ENCODE measurements at regions not wholly inside any gene's neighbourhood (a gene's known extent, or its start where the extent isn't known, plus 50 kb on each side); places are given as distances from the start of the nearest gene placed in this dataset.
"Not testable (repeated sequence)": the region's sequence is repeated elsewhere in the genome, so short reads cannot be mapped to it uniquely, and the experiment has no call there.

DNA sequence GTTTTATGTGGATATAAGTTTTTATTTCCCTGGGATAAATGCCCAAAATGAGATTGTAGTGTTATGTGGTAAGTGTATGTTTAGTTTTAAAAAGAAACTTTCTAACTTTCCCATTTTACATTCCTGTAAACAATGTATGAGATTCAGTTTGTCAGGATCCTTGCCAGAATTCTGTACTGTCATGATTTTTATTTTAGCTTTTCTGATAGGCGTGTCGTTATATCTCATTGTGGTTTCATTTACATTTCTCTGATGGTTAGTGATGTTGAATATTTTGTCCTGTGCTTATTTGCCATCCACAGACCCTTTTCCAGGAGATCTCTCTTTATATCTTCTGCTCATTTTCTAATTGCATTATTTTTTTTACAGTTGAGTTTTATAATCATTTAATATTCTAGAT lies 245.6 kb upstream of the CDH2 start:
- no peaks in the 10 kb centered on the region for H3K79me2 ChIP-seq (ENCODE audit: control insufficient read depth, insufficient read depth, low read length)
- no peaks in the 10 kb centered on the region for H4K20me1 ChIP-seq (ENCODE audit: control insufficient read depth, insufficient read depth, low read length, poor library complexity, severe bottlenecking)
- Mint-ChIP-seq H3K4me3 (no peak overlapping the region), H3K27ac (no peak overlapping the region), H3K4me1 (no peaks in the 10 kb centered on the region), H3K27me3 (no peaks in the 10 kb centered on the region), H3K9me3 (ENCODE audit: insufficient read depth) (peaks cover 2% of the 10 kb centered on the region)
- H2AFZ ChIP-seq (ENCODE audit: insufficient read depth, low read depth, low read length, poor library complexity, severe bottlenecking): no peak overlapping the region
- no peaks in the 10 kb centered on the region for H3K27me3 ChIP-seq (replicated peaks in 1 of 4; ENCODE audit: control extremely low read depth in 1 of 4, control insufficient read depth in 3 of 4, insufficient read depth in 4 of 4, low read length in 3 of 4)
- no peak for DNase-seq
- ATAC-seq (ENCODE audit: low read depth): no peak
- H3K9ac ChIP-seq (ENCODE audit: low read length): no peak overlapping the region
- H3K4me1 ChIP-seq (ENCODE audit: control insufficient read depth in 2 of 2, insufficient read depth in 2 of 2, low read length in 2 of 2): no peaks in the 10 kb centered on the region
- peaks cover 0 to 8% (median 0%) of the 10 kb centered on the region in 3 donors for H3K9me3 ChIP-seq (ENCODE audit: control extremely low read depth in 1 of 3, control insufficient read depth in 2 of 3, insufficient read depth in 1 of 3, low read length in 2 of 3)
- H3K4me3 ChIP-seq (ENCODE audit: control extremely low read depth in 1 of 5, extremely low read depth in 1 of 5, insufficient read depth in 1 of 5, low read depth in 2 of 5, low read length in 4 of 5): no peak overlapping the region
- POLR2A ChIA-PET: no interaction called here
- no peaks in the 10 kb centered on the region for H3K36me3 ChIP-seq (replicated peaks in 1 of 2; ENCODE audit: control extremely low read depth in 1 of 2, control insufficient read depth in 1 of 2, extremely low read depth in 1 of 2, insufficient read depth in 2 of 2, low read length in 1 of 2)
- no peak overlapping the region for H3K4me2 ChIP-seq (replicated peaks; ENCODE audit: low read depth, low read length, poor library complexity, severe bottlenecking)
- no peak overlapping the region for H3K27ac ChIP-seq (ENCODE audit: low read length in 2 of 2)
- TF ChIP-seq EZH2 (IDR thresholded peaks at IDR 0.05; ENCODE audit: borderline replicate concordance, insufficient read depth, low read depth, low read length, poor library complexity, severe bottlenecking): no peak
- TF ChIP-seq, protein P1, sequence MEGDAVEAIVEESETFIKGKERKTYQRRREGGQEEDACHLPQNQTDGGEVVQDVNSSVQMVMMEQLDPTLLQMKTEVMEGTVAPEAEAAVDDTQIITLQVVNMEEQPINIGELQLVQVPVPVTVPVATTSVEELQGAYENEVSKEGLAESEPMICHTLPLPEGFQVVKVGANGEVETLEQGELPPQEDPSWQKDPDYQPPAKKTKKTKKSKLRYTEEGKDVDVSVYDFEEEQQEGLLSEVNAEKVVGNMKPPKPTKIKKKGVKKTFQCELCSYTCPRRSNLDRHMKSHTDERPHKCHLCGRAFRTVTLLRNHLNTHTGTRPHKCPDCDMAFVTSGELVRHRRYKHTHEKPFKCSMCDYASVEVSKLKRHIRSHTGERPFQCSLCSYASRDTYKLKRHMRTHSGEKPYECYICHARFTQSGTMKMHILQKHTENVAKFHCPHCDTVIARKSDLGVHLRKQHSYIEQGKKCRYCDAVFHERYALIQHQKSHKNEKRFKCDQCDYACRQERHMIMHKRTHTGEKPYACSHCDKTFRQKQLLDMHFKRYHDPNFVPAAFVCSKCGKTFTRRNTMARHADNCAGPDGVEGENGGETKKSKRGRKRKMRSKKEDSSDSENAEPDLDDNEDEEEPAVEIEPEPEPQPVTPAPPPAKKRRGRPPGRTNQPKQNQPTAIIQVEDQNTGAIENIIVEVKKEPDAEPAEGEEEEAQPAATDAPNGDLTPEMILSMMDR (IDR thresholded peaks at IDR 0.05): no peak
- CTCF ChIA-PET: no interaction called here
- intact Hi-C loops (cut with micrococcal nuclease): no loop called here
- WGBS (ENCODE audit: insufficient coverage): no CpG with 5 or more reads among the region's 2 CpGs

DNA sequence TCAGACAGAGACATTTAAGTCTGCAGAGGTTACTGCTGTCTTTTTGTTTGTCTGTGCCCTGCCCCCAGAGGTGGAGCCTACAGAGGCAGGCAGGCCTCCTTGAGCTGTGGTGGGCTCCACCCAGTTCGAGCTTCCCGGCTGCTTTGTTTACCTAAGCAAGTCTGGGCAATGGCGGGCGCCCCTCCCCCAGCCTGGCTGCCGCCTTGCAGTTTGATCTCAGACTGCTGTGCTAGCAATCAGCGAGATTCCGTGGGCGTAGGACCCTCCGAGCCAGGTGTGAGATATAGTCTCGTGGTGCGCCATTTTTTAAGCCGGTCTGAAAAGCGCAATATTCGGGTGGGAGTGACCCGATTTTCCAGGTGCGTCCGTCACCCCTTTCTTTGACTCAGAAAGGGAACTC lies 245.0 kb upstream of the CDH2 start:
- H3K4me2 ChIP-seq (replicated peaks; ENCODE audit: low read depth, low read length, poor library complexity, severe bottlenecking); H3K27me3 Mint-ChIP-seq; H3K9ac ChIP-seq (ENCODE audit: low read length); H3K4me1 ChIP-seq (ENCODE audit: control insufficient read depth in 2 of 2, insufficient read depth in 2 of 2, low read length in 2 of 2); H3K36me3 ChIP-seq (replicated peaks in 1 of 2; ENCODE audit: control extremely low read depth in 1 of 2, control insufficient read depth in 1 of 2, extremely low read depth in 1 of 2, insufficient read depth in 2 of 2, low read length in 1 of 2); ATAC-seq (ENCODE audit: low read depth); H3K4me3 ChIP-seq (ENCODE audit: control extremely low read depth in 1 of 5, extremely low read depth in 1 of 5, insufficient read depth in 1 of 5, low read depth in 2 of 5, low read length in 4 of 5); H2AFZ ChIP-seq (ENCODE audit: insufficient read depth, low read depth, low read length, poor library complexity, severe bottlenecking); H3K27ac Mint-ChIP-seq; H3K4me3 Mint-ChIP-seq; H3K9me3 ChIP-seq (ENCODE audit: control extremely low read depth in 1 of 3, control insufficient read depth in 2 of 3, insufficient read depth in 1 of 3, low read length in 2 of 3); intact Hi-C loops (cut with micrococcal nuclease); H4K20me1 ChIP-seq (ENCODE audit: control insufficient read depth, insufficient read depth, low read length, poor library complexity, severe bottlenecking); H3K9me3 Mint-ChIP-seq (ENCODE audit: insufficient read depth); DNase-seq; H3K4me1 Mint-ChIP-seq; CTCF ChIA-PET; H3K27me3 ChIP-seq (replicated peaks in 1 of 4; ENCODE audit: control extremely low read depth in 1 of 4, control insufficient read depth in 3 of 4, insufficient read depth in 4 of 4, low read length in 3 of 4); POLR2A ChIA-PET; H3K27ac ChIP-seq (ENCODE audit: low read length in 2 of 2); H3K79me2 ChIP-seq (ENCODE audit: control insufficient read depth, insufficient read depth, low read length): not testable (repeated sequence)
- WGBS (ENCODE audit: insufficient coverage): no CpG with 5 or more reads among the region's 17 CpGs

Measured in B cell (primary cell).